ENCODE measurements at regions not wholly inside any gene's neighbourhood (a gene's known extent, or its start where the extent isn't known, plus 50 kb on each side); places are given as distances from the start of the nearest gene placed in this dataset.

DNA sequence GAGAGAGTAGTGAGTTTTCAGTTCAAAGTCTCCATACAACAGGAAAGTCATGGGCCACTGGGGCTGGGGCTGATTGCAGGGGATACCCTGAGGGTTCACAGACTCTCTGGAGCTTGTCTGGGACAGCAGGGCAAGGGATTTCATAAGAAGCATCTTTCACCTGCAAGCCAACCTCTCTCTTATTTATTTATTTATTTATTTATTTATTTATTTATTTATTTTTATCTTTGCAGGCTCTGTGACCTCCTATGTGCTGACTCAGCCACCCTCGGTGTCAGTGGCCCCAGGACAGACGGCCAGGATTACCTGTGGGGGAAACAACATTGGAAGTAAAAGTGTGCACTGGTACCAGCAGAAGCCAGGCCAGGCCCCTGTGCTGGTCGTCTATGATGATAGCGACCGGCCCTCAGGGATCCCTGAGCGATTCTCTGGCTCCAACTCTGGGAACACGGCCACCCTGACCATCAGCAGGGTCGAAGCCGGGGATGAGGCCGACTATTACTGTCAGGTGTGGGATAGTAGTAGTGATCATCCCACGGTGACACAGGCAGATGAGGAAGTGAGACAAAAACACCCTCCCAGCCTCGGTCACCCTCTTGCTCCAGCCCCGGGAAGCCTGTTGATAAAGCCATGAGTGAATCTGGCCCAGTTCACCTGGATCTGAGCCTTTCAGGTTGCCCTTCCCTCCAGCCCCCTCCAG, 68.4 kb downstream of the GGTLC2 start:
- no peaks in the 10 kb centered on the region for H3K36me3 ChIP-seq
- H3K9me3 ChIP-seq: no peaks in the 10 kb centered on the region
- no peak overlapping the region for H3K4me3 ChIP-seq
- H3K27me3 ChIP-seq: no peaks in the 10 kb centered on the region
- no peak overlapping the region for H3K27ac ChIP-seq
- DNase-seq (no peak), ATAC-seq (no peak)
- TF ChIP-seq, protein P1, sequence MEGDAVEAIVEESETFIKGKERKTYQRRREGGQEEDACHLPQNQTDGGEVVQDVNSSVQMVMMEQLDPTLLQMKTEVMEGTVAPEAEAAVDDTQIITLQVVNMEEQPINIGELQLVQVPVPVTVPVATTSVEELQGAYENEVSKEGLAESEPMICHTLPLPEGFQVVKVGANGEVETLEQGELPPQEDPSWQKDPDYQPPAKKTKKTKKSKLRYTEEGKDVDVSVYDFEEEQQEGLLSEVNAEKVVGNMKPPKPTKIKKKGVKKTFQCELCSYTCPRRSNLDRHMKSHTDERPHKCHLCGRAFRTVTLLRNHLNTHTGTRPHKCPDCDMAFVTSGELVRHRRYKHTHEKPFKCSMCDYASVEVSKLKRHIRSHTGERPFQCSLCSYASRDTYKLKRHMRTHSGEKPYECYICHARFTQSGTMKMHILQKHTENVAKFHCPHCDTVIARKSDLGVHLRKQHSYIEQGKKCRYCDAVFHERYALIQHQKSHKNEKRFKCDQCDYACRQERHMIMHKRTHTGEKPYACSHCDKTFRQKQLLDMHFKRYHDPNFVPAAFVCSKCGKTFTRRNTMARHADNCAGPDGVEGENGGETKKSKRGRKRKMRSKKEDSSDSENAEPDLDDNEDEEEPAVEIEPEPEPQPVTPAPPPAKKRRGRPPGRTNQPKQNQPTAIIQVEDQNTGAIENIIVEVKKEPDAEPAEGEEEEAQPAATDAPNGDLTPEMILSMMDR (IDR thresholded peaks at IDR 0.05): no peak
- peaks cover 0 to 14% of the 10 kb centered on the region in 2 donors for H3K4me1 ChIP-seq
- intact Hi-C loops (cut with DNase I): no loop called here

DNA sequence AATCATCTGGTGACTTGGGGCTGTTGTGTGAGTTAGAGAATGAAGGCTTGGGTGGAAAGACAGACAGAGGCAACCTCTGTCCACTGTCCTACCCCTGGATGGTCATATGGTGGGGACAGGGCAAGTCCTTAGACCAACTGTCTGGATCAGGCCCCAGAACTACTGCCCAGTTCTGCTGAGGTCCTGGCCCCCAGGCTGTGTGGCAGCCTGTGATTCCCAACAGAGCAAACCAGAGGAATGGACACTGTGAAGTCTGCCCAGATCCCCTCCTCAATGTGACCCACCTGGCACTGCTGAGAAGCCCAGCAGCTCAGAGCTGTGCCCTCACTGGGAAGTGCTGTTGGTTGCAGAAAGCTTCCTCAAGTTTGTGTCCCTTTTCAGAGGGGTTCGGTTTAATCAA, 69.0 kb downstream of the GGTLC2 start:
- H3K27me3 ChIP-seq: no peaks in the 10 kb centered on the region
- no peak overlapping the region for H3K4me3 ChIP-seq
- TF ChIP-seq, protein P1 (IDR thresholded peaks at IDR 0.05): no peak
- no peak overlapping the region for H3K27ac ChIP-seq
- no peak for ATAC-seq
- H3K36me3 ChIP-seq: no peaks in the 10 kb centered on the region
- H3K4me1 ChIP-seq: peaks cover 0 to 14% of the 10 kb centered on the region in 2 donors
- intact Hi-C loops (cut with DNase I): no loop called here
- DNase-seq: no peak
- no peaks in the 10 kb centered on the region for H3K9me3 ChIP-seq

DNA sequence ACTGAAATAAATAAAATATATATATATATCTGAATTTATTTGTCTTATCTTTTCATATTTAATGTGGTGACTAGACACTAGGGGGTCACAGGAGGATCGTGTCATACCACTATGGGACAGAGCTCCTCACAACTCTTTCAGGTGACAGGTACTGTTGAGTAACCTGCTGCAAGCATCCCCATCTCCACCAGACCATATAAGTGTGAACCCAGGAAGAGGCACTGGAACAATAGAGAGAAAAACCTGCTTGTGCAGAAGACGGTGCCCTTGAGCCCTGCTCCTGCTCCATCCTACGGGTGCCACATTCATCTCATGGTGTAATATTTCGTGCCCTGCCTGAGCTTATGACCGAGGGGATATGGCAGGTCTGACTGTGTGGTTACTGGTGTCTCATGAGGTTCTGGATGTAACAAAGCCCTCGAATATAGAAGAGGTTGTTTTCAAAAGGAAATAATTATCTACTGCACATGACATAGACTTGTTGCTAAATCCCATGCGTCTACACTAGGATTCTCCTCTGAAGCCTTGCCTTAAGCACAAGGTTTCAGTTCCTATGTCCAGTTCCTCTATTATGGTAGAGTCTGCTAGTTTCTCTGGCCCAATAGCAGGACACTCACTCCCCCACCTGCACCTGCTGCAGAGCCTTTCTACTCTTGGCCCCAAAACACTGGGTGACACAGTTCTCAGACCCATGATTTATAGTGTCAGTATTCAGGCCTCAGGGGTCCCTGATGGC, 70.4 kb downstream of the GGTLC2 start:
- H3K27me3 ChIP-seq: no peaks in the 10 kb centered on the region
- ATAC-seq: peak; percentile 68
- intact Hi-C loops (cut with DNase I): no loop called here
- no peak overlapping the region for H3K4me3 ChIP-seq
- H3K27ac ChIP-seq: no peak overlapping the region
- no peak for DNase-seq
- H3K4me1 ChIP-seq: peaks cover 0 to 15% of the 10 kb centered on the region in 2 donors
- H3K36me3 ChIP-seq: no peaks in the 10 kb centered on the region
- H3K9me3 ChIP-seq: no peaks in the 10 kb centered on the region
- TF ChIP-seq, protein P1 (IDR thresholded peaks at IDR 0.05): no peak

DNA sequence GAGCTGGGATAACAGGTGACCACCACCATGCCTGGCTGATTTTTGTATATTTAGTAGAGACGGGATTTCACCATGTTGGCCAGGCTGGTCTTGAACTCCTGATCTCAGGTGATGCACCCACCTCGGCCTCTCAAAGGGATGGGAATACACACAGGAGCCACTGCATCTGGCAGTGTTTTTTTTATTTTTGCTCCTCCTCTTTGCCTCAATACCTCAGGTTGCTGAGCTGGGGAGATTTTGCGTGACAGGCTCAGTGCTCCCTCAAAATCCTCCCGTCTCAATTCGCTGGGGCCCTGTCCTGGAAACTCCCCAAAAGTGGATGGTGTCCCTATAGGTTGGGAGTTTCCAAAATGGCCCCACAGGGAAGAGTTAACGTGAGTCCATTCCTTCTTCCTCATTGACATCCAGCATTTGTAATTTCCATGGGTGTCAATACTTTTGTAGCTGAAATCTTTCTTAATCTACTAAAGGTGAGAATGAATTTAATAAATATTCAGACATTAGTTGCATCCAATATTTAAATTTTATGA, 71.8 kb downstream of the GGTLC2 start:
- Histone ChIP-seq H3K4me1 (peaks cover 0 to 11% of the 10 kb centered on the region in 2 donors), H3K27ac (no peak overlapping the region), H3K9me3 (no peaks in the 10 kb centered on the region), H3K4me3 (no peak overlapping the region), H3K36me3 (no peaks in the 10 kb centered on the region), H3K27me3 (no peaks in the 10 kb centered on the region)
- DNase-seq (no peak), ATAC-seq (no peak)
- intact Hi-C loops (cut with DNase I): no loop called here
- TF ChIP-seq, protein P1 (IDR thresholded peaks at IDR 0.05): no peak

DNA sequence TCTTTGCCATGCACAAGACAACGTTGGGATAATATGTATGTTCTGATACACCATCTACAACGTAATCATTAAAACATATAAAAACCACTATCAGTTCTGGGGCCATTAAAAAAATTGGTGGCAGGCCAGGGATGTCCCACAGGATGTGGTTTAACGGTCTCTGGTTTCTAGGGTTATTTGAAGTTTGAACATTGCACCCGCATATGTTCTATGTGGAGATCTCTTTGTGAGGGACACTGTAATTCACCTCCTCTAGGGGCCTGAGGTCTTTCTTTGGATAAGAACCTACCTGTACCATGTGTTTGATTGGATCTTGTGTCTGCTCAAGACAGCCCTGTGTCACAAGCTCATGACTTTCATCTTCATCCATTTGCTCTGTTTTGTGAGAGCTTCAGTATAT, 73.2 kb downstream of the GGTLC2 start:
- no peak for DNase-seq
- Histone ChIP-seq H3K4me1 (peaks cover 0 to 21% of the 10 kb centered on the region in 2 donors), H3K9me3 (no peaks in the 10 kb centered on the region), H3K36me3 (no peaks in the 10 kb centered on the region), H3K27ac (no peak overlapping the region), H3K27me3 (no peaks in the 10 kb centered on the region), H3K4me3 (no peak overlapping the region)
- no peak for ATAC-seq
- TF ChIP-seq, protein P1 (IDR thresholded peaks at IDR 0.05): no peak
- intact Hi-C loops (cut with DNase I): no loop called here

Measured in left lung (tissue), 4 donors.